ENCODE measurements at regions not wholly inside any gene's neighbourhood (a gene's known extent, or its start where the extent isn't known, plus 50 kb on each side); places are given as distances from the start of the nearest gene placed in this dataset.

DNA sequence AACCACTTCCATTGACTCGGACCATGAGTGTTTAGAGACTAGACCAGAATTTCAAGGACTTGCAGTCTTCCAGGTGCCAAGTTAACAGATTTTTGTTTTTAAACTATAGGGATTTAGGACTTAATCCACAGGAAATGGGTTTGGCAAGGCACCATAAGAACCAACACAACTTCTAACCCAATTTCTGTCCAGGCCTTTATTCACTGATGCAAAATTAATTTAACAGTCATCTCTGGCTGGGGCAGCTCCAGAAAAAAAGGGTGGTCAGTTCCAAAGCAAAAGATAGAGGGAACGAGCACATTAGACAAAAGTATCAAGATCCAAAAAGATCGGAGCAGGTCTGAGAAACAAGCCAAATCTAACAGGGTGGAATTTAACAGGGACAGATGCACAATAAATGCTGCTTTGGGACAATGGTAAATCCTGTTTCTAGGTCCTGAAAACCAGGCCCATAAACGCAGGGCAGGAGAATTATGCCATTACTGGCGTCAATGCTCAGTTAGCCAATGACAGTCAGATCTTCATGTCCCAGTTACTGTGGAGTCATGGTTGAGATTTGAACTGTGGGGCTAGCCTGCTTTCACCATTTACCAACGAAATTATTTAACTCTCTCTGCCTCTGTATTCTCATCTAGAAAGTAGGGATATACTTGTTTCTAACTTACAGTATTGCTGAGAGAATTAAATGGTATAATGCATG lies 590.8 kb upstream of the BRINP1 start:
- TF ChIP-seq EZH2 (IDR thresholded peaks at IDR 0.05; ENCODE audit: borderline replicate concordance, insufficient read depth, low read depth, low read length, poor library complexity, severe bottlenecking), result no peak
- TF ChIP-seq, protein P1, sequence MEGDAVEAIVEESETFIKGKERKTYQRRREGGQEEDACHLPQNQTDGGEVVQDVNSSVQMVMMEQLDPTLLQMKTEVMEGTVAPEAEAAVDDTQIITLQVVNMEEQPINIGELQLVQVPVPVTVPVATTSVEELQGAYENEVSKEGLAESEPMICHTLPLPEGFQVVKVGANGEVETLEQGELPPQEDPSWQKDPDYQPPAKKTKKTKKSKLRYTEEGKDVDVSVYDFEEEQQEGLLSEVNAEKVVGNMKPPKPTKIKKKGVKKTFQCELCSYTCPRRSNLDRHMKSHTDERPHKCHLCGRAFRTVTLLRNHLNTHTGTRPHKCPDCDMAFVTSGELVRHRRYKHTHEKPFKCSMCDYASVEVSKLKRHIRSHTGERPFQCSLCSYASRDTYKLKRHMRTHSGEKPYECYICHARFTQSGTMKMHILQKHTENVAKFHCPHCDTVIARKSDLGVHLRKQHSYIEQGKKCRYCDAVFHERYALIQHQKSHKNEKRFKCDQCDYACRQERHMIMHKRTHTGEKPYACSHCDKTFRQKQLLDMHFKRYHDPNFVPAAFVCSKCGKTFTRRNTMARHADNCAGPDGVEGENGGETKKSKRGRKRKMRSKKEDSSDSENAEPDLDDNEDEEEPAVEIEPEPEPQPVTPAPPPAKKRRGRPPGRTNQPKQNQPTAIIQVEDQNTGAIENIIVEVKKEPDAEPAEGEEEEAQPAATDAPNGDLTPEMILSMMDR (IDR thresholded peaks at IDR 0.05), result no peak
